ENCODE measurements at regions not wholly inside any gene's neighbourhood (a gene's known extent, or its start where the extent isn't known, plus 50 kb on each side); places are given as distances from the start of the nearest gene placed in this dataset.
"Not testable (repeated sequence)": the region's sequence is repeated elsewhere in the genome, so short reads cannot be mapped to it uniquely, and the experiment has no call there.

GRCh38 chr7:52565974-52566373, 469.5 kb upstream of the POM121L12 start:
- DNase-seq, result no peak

GRCh38 chr7:52555805-52556204, 479.6 kb upstream of the POM121L12 start:
- DNase-seq, result no peak

DNA sequence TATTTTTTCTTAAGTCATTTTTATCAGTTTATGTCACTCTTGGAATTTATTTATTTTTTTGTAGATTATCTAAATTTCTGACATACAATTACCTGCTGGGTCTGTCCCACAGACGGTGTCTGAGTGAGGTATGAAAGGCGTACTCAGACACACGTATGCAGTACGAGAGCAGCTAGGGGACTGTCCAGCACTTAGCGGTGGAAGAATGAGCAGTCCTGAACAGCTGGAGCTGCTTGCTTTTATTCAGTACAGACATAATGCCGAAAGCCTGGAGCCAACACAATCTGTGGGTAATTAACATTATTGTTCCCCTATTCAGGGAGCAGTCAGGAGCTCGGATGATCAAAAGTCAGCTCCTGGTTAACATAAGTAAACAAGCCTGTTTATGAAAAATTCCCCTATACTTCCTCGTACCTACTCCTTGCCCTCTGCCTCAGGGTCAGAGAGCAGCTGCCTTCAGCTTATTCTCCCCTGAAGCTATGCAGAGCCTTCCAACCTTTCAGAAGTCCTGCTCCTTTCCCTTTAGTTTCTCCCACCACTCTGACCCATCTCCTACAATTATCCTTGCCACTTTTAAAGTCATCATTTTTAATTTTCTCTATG, 488.0 kb upstream of the POM121L12 start:
- DNase-seq, result no peak

GRCh38 chr7:52541198-52541765, 494.2 kb upstream of the POM121L12 start:
- not testable (repeated sequence) for DNase-seq

DNA sequence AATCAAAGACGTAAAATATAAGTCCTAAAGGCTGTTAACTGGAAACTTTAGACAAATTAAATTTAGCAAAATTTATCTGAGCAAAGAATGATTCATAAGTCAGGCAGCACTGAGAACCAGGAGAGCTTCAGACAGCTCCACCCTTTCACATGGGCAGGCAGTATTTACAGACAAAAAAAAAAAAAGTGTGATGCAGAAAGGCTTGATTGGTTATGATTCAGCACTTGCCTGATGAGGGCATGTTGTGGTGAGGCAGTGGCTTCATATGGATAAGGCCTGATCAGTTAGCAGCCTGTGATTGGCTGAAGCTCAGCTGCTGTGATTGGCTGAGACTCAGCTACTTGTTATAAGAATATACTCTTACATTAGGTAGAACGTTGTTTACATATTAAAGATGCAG, 495.4 kb upstream of the POM121L12 start:
- DNase-seq, result no peak

- no peak for DNase-seq
Measured at GRCh38 chr7:52539414-52539813, 496.0 kb upstream of the POM121L12 start.

DNA sequence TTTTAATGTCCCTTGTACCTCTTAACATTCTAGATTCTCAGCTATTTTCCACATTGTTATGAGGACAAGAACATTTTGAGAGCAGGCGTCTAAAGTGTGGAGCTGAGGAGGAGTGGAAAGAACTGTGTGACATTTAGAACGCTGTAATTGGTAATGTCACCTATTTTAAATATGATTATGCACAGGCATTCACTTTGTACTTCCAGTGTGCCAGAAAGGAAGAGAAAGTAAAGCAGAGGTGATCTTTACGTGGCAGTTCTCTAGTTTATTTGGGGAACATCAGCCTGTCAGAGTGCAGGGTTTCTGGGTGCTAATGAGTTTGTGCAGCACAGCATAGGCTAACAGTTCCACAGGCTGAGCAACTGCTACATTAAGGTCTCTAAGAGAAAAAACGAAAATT, 498.4 kb upstream of the POM121L12 start:
- no peak for DNase-seq

DNA sequence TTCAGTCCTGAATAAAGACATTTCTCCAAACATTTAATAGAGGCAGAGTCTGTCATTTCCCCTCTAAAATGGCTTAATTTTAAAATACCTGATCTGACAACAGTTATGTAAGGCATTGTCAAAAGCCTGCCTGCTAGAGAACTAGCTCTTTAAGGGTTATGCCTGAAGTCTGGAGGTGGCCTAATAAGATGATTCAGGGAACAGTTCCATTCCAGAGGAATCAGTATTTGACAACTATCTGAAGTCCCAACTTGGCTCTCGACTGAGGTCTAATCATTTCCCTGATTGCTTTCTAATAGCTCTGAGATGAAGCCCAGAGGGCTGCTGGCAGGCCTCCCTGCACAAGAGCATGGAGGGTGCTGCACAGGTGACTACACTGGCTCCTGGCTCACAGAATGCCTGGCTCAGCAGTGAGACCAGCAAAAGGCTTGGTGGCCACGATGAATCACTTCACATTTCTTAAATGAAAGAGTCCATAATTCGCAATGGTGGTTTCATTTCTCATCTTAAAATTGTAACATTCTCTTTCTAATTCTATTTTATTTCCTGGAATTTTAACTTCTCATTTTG, 509.6 kb upstream of the POM121L12 start:
- DNase-seq, result no peak

DNA sequence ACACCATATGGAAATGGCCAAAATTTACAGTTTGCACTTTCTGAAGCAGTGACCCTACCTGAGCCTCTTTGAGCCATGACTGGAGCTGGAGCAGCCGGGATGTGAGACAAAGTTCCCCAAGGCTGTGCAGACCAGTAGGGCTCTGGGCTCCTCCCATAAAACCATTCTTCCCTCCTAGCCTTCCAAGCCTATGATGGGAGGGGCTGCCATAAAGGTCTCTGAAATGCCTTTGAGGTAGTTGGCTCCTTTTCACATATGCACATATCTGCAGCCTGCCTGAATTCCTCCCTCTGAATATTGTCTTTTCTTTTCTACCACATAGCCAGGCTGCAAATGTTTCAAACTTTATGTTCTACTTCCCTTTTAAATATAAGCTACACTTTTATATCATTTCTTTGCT, 516.6 kb upstream of the POM121L12 start:
- no peak for DNase-seq

GRCh38 chr7:52512656-52513055, 522.8 kb upstream of the POM121L12 start:
- no peak for DNase-seq

- DNase-seq, result no peak
Measured at GRCh38 chr7:52507546-52508255, 527.7 kb upstream of the POM121L12 start.

DNA sequence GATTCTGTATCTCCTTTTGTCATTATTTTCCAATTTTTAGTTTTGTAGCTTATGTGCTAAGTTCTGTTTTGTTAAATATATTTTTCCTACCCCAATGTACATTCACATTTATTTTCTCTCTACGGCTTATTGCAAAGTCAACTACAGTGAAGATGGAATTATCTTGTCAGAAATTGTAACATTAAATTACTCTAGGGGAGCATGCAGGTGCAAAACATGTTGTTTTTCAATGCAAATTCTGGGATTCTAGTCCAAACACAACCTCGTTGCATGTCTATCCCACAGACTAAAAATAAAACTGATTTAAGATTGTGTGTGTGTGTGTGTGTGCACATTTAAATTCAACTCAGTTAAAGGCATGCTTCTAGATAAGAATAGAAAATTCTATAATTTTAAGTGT, 529.1 kb upstream of the POM121L12 start:
- no peak for DNase-seq

GRCh38 chr7:52504561-52504960, 530.9 kb upstream of the POM121L12 start:
- DNase-seq, result no peak

DNA sequence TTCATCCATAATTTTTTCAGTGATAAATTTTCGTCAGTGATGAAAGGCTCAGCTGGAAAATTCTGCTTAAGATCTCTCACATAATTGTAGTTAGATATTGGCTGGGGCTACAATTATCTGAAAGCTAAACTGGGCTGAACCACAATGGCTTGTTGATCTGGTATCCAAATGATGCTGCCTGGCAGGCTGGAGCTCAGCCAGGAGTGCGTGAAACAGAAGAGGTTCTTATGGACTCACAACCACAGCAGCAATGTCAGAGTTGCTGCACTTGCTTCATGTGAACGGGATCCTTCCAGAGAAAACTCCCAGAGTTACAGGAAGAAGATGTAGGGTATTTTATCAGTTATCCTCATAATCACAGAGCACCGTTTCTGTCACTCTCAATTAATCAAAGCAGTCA, 533.2 kb upstream of the POM121L12 start:
- DNase-seq, result no peak

DNA sequence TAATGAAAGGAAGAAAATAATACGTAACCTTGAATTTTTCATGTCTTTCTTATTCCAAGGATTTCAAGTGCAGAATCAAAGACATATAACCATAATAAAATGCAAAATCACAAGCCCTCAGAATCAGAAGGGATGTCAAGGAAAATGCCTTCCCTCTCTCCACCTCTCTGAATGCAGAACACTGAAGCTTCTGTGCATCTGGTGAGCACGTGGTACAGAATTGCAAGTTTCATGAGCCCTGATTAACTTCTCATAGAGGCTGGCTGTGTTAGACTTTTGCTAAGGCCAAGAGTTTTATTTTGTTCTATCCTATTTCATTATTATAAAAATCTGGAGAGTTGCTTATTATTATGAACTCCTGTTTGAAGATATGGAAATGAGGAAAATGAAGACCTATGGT, 533.7 kb upstream of the POM121L12 start:
- DNase-seq, result no peak

DNA sequence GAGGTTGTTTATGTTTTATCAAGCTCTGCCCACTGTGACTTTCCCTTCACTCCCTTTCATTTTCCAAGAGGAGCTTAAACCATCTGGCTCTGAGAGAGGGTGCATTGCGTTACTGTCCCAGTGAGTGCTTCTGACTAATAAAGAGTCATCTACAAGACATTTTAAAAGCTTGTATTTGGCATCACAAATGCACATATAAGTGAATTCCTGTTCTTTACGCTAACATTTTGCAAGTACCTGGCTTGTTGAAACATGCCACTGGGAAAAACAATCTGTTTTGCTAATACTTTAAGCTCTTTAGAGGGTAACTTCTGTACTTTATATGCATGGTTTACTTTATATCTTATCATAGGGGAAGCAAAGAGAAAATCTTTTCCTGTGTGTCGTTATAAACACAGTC, 534.6 kb upstream of the POM121L12 start:
- DNase-seq, result no peak

GRCh38 chr7:52498366-52498765, 537.1 kb upstream of the POM121L12 start:
- DNase-seq, result no peak

DNA sequence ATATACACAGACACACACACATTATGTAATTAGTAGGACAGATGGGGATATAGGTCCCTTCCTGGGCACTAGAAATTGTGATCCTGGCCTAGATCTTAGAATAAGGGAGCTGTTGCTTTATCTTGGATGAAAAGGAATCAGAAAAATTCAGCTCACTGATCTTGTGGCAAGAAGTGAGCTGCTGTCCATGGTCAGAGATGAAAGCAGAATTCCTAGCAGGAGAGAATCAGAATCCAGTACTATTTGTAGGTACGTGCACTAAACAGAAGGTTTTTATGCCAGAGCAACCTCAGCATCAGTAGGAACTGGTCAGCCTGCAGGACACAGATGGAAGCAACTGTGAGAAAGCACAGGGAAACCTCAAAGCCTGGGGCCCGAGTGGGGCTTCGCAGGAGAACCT, 549.2 kb upstream of the POM121L12 start:
- no peak for DNase-seq

DNA sequence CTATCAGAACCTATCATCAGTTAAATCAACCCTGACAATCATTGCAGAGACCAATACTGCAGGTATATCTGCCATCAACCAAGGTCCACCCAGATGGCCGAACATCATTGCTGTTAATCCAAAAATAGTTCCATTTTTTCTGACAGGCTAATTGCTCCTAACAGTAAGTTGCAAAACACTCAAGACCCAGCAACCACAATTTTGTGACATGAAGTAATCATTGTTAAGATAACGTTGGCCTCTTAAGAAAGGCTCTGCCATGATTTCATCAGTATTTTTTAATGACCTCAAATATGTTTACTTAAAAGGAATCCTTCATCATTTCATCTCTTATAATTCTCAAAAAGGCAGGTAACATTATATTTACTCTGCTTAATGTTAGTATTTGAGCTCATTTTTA, 553.4 kb upstream of the POM121L12 start:
- DNase-seq, result no peak

DNA sequence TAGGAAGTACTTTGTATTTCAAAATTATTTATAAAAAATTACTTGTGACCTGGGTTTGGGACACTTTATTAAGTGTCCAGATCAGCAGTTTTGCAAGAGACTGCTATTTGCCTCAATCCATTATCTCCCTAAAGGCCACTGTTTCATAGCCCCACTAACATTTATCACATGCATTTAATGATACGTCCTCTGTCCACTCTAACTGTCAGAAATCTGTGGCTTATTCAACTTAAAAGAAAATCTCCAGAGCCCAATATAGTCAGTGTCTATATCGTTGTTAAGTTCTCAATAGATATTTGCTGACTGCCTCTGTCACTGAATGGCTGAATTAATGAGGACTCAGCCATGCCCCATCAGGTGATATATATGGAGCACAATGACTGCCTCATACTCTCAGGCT, 553.9 kb upstream of the POM121L12 start:
- DNase-seq, result no peak

- DNase-seq, result no peak
Measured at GRCh38 chr7:52479990-52480389, 555.4 kb upstream of the POM121L12 start.

DNA sequence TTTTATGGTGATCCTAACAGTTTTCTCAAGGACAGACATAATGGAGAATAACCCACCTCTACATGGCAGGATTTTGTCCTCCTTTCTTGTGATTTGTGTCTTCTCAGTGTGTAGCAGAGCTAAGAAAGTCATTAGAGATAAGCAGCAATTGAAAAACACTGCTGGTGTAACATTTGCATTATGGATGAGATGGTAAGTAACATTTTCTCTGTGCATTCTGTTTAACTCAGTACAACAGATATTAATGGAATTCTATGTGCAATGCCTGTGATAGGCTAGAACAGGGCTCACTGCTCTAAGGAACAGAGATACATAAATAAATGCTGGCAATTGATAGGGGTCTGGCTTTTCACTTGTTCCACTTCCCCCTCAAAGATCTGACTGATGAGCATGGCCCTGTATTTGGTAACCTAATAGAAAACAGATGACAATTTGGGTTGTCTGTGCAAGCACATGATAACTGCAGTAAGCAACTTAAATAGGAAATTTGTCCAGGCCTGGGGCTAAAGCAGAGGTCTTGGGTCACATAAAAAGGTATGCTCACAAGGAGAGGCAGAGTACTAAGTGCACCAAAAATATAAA, 560.3 kb upstream of the POM121L12 start:
- DNase-seq, result no peak

- DNase-seq, result no peak
Measured at GRCh38 chr7:52473756-52474155, 561.7 kb upstream of the POM121L12 start.

Measured in stimulated activated CD4-positive, alpha-beta T cell treated with anti-CD3 and anti-CD28 coated beads, Interleukin-2, amount 100 ng/mL, for 24 hours (primary cell).